Lower lobe of right lung (tissue), 2 donors: ENCODE measurements at regions not wholly inside any gene's neighbourhood (a gene's known extent, or its start where the extent isn't known, plus 50 kb on each side); places are given as distances from the start of the nearest gene placed in this dataset.

ENCODE experiments used
- ATAC-seq, 2 donors: fragments of 200-7000 bp; cut with Tn5 transposase; one replicate each; pipeline ENCODE4 v1.9.1; 2020 to 2022; ENCODE audit warnings: mild to moderate bottlenecking in 2 of 2, moderate library complexity in 2 of 2
- DNase-seq: peaks from one replicate; pipeline ENCODE4 v3.0.0-alpha.2; 2020
- H3K27ac ChIP-seq: fragments of 200-600 bp; one replicate; pipeline ENCODE4 v1.8.0; 2022
- H3K27me3 ChIP-seq: fragments of 200-600 bp; one replicate; pipeline ENCODE4 v1.8.0; 2022; ENCODE audit warnings: low read depth
- H3K36me3 ChIP-seq: fragments of 200-600 bp; one replicate; pipeline ENCODE4 v1.8.0; 2022; ENCODE audit warnings: mild to moderate bottlenecking
- H3K4me1 ChIP-seq: fragments of 200-600 bp; one replicate; pipeline ENCODE4 v1.8.0; 2022
- H3K4me3 ChIP-seq: fragments of 200-600 bp; one replicate; pipeline ENCODE4 v1.8.0; 2022; ENCODE audit warnings: mild to moderate bottlenecking
- H3K9me3 ChIP-seq: fragments of 200-600 bp; one replicate; pipeline ENCODE4 v1.8.0; 2022
- CTCF ChIP-seq: fragments of 200-600 bp; IDR thresholded peaks from one replicate; pipeline ENCODE4 v1.8.0; 2022; ENCODE audit warnings: antibody characterized with exemption, mild to moderate bottlenecking
- intact Hi-C: fragments of 100-400 bp; cut with DNase I; formaldehyde crosslinking; loops from one replicate; pipeline ENCODE4 v1.11.0; 2022
- donor health status: DM: no; HTN: yes; CAD: no; lungs with severe emphysema.

- ATAC-seq = no peak
Observed at GRCh38 chr4:56272003-56272402, 115.3 kb downstream of the AASDH start.

GRCh38 chr4:56271131-56271530, 116.2 kb downstream of the AASDH start:
- no peaks in the 10 kb centered on the region for H3K27me3 ChIP-seq
- no peaks in the 10 kb centered on the region for H3K9me3 ChIP-seq
- intact Hi-C loops = no loop called here
- no peak for TF ChIP-seq CTCF
- H3K4me1 ChIP-seq = no peaks in the 10 kb centered on the region
- no peak for DNase-seq
- no peak for ATAC-seq
- H3K4me3 ChIP-seq = no peak overlapping the region
- H3K36me3 ChIP-seq = no peaks in the 10 kb centered on the region
- no peak overlapping the region for H3K27ac ChIP-seq

More at GRCh38 chr4:56272003-56272402, 115.3 kb downstream of the AASDH start:
- no peak for TF ChIP-seq CTCF
- no peaks in the 10 kb centered on the region for H3K27me3 ChIP-seq
- no peaks in the 10 kb centered on the region for H3K4me1 ChIP-seq
- intact Hi-C loops = no loop called here
- no peaks in the 10 kb centered on the region for H3K9me3 ChIP-seq
- H3K27ac ChIP-seq = no peak overlapping the region
- no peak overlapping the region for H3K4me3 ChIP-seq
- no peaks in the 10 kb centered on the region for H3K36me3 ChIP-seq
- no peak for DNase-seq

DNA sequence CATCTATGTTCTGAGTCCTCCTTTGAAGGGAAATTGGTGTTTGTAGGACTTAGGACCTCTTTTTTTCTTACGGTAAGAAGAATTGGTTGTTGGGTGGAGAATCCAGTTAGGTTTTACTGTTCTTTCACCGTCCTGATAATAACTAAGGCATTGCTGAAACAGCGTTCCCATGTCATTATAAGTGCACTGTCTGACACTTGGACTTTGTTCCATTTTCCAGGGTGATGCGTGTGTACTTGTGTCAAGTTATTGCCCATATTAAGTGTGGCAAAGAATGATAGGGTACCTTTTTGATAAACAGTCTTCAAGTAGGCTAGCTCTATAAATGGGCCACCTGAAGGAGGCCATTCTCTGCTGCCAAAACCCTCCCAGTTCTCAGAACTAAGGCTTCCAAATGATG, 119.7 kb downstream of the AASDH start:
- no peaks in the 10 kb centered on the region for H3K27me3 ChIP-seq
- ATAC-seq = no peak
- no peaks in the 10 kb centered on the region for H3K36me3 ChIP-seq
- TF ChIP-seq CTCF = no peak
- intact Hi-C loops = no loop called here
- H3K27ac ChIP-seq = no peak overlapping the region
- no peaks in the 10 kb centered on the region for H3K9me3 ChIP-seq
- H3K4me3 ChIP-seq = no peak overlapping the region
- DNase-seq = no peak
- H3K4me1 ChIP-seq = no peaks in the 10 kb centered on the region

- H3K4me1 ChIP-seq = no peaks in the 10 kb centered on the region
- no peaks in the 10 kb centered on the region for H3K9me3 ChIP-seq
- DNase-seq (no peak), ATAC-seq (no peak)
- intact Hi-C loops = no loop called here
- H3K27ac ChIP-seq = no peak overlapping the region
- H3K27me3 ChIP-seq = no peaks in the 10 kb centered on the region
- H3K36me3 ChIP-seq = no peaks in the 10 kb centered on the region
- H3K4me3 ChIP-seq = no peak overlapping the region
- TF ChIP-seq CTCF = no peak
Observed at GRCh38 chr4:56264873-56265272, 122.4 kb downstream of the AASDH start.

DNA sequence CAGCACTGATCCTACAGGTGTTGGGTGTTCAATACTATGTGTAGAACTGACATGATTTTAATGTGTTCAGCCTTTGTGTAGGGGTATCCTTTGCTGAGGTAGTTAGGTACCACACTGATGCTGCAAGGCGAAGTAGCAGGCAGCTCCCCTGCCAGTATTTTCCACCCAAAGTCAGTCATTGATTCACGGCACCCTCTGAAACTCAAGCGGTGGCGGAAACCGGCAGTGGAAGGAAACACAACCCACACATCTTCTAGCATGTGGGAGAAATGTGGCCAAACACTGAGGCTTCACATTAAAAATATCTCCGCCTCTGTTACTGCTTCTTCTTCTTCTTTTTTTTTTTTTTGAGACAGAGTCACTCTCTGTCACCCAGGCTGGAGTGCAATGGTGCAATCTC, 126.3 kb downstream of the AASDH start:
- no peak for TF ChIP-seq CTCF

DNA sequence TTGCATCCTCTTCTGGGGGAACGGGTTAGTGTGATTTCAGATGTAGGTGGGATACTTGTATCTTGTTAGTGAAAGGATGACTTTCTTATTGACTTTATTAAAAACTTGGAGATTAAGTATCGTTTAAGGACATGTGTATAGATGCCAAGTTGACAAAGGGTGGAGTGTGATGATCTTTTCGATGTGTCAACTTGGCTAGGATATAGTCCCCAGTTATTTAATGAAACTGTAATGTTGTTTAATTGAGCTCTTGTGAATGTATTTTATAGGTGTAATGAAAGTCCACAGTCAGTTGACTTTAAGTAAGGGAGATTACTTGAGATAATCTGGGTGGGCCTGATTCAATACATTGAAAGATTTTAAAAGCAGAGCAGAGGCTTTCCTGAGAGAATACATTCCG, 127.0 kb downstream of the AASDH start:
- Histone ChIP-seq H3K4me3 (no peak overlapping the region), H3K27me3 (no peaks in the 10 kb centered on the region), H3K9me3 (no peaks in the 10 kb centered on the region), H3K36me3 (no peaks in the 10 kb centered on the region), H3K4me1 (no peaks in the 10 kb centered on the region), H3K27ac (no peak overlapping the region)
- no peak for TF ChIP-seq CTCF
- intact Hi-C loops = no loop called here
- ATAC-seq = no peak
- DNase-seq = no peak

More for the DNA sequence above, 126.3 kb downstream of the AASDH start:
- intact Hi-C loops = no loop called here
- no peak for DNase-seq
- Histone ChIP-seq H3K27me3 (no peaks in the 10 kb centered on the region), H3K36me3 (no peaks in the 10 kb centered on the region), H3K27ac (no peak overlapping the region), H3K4me3 (no peak overlapping the region), H3K4me1 (no peaks in the 10 kb centered on the region), H3K9me3 (no peaks in the 10 kb centered on the region)
- ATAC-seq = no peak
